HepG2 (cell line): ENCODE measurements at regions not wholly inside any gene's neighbourhood (a gene's known extent, or its start where the extent isn't known, plus 50 kb on each side); places are given as distances from the start of the nearest gene placed in this dataset.

Source experiments
- ATAC-seq: fragments of 200-7000 bp; cut with Tn5 transposase; 3 replicates; pipeline ENCODE4 v1.9.1; 2020; ENCODE audit warnings: mild to moderate bottlenecking, moderate library complexity
- BruUV-seq: library from RNA; stranded (reverse); fragments of 400-500 nt; replicated peaks from 2 replicates; lab custom pipeline; 2021; lab: Mats Ljungman, UMichigan
- CTCF ChIA-PET: fragments of 300-600 bp; formaldehyde crosslinking; extraction: SDS; loops from one replicate; lab custom pipeline; 2021; ENCODE audit warnings: low total read pairs, inconsistent platforms, low intra/inter-chr PET ratio; lab: Yijun Ruan, JAX
- POLR2A ChIA-PET: fragments of 350-600 bp; sonication (Branson Sonifier 250); formaldehyde crosslinking; loops from one replicate; lab custom pipeline; 2020; ENCODE audit warnings: antibody characterized with exemption, inconsistent platforms; lab: Yijun Ruan, JAX
- DNase-seq: peaks from one replicate; pipeline ENCODE4 v3.0.0-alpha.2; 2015; ENCODE audit warnings: low spot score
- FAIRE-seq: peaks from 3 replicates; lab custom pipeline; 2011; peaks lifted over from hg19 to GRCh38; lab: Jason Lieb, UNC
- H2AFZ ChIP-seq: one replicate; pipeline ENCODE4 v1.6.1; 2011; ENCODE audit warnings: low read length, inconsistent platforms
- H3K27ac ChIP-seq: fragments of 300-600 bp; 3 replicates; pipeline ENCODE4 v1.8.0; 2011; ENCODE audit warnings: mixed run types, mild to moderate bottlenecking, mixed read lengths, low read length, inconsistent platforms; ENCODE audit not compliant: insufficient read depth; ENCODE audit errors: extremely low read length
- H3K27me3 ChIP-seq, 2 experiments: fragments of 200-600 bp in 1 of 2; 2 replicates in 1 of 2; 3 replicates in 1 of 2; pipeline versions ENCODE4 v1.6.0 to v1.8.0; 2011; ENCODE audit warnings: low read length in 2 of 2, mild to moderate bottlenecking in 2 of 2, moderate library complexity in 2 of 2, inconsistent platforms in 1 of 2; ENCODE audit not compliant: insufficient read depth in 2 of 2, control insufficient read depth in 1 of 2
- H3K36me3 ChIP-seq, 2 experiments: fragments of 200-600 bp in 1 of 2; replicated peaks in 1 of 2; 2 replicates in 1 of 2; 3 replicates in 1 of 2; pipeline versions ENCODE4 v1.5.1 to v1.8.0; 2011; ENCODE audit warnings: low read length in 2 of 2, inconsistent platforms in 1 of 2; ENCODE audit not compliant: insufficient read depth in 2 of 2, control insufficient read depth in 1 of 2
- H3K4me1 ChIP-seq: 2 replicates; pipeline ENCODE4 v1.5.1; 2012; ENCODE audit warnings: low read length, inconsistent platforms; ENCODE audit not compliant: insufficient read depth
- H3K4me2 ChIP-seq: 2 replicates; pipeline ENCODE4 v1.6.0; 2011; ENCODE audit warnings: low read depth, low read length, inconsistent platforms
- H3K4me3 ChIP-seq, 3 experiments: fragments of 200-600 bp in 1 of 3; sonication (generic), shearing (Covaris generic) in 1 of 3; replicated peaks in 1 of 3; 2 replicates each; pipeline ENCODE4 v1.5.1; 2011 to 2016; ENCODE audit warnings: low read length in 3 of 3, inconsistent platforms in 2 of 3, low read depth in 2 of 3, mild to moderate bottlenecking in 2 of 3, control low read depth in 1 of 3, mixed read lengths in 1 of 3; ENCODE audit not compliant: insufficient read depth in 1 of 3
- H3K79me2 ChIP-seq: one replicate; pipeline ENCODE4 v1.6.1; 2011; ENCODE audit warnings: low read length, inconsistent platforms; ENCODE audit not compliant: insufficient read depth
- H3K9ac ChIP-seq: 2 replicates; pipeline ENCODE4 v1.6.0; 2011; ENCODE audit warnings: mild to moderate bottlenecking, low read depth, low read length, inconsistent platforms; ENCODE audit not compliant: insufficient read depth
- H3K9me3 ChIP-seq: 2 replicates; pipeline ENCODE4 v1.5.1; 2012; ENCODE audit warnings: mild to moderate bottlenecking, low read length
- H4K20me1 ChIP-seq: 2 replicates; pipeline ENCODE4 v1.6.0; 2011; ENCODE audit warnings: inconsistent platforms, mild to moderate bottlenecking, low read length, moderate library complexity; ENCODE audit not compliant: insufficient read depth
- AKAP8 ChIP-seq: sonication (generic); formaldehyde crosslinking; IDR thresholded peaks from 2 replicates; pipeline ENCODE4 v1.5.1; 2020; ENCODE audit warnings: mild to moderate bottlenecking, missing genetic modification reagents
- HOXA3 ChIP-seq: sonication (generic); formaldehyde crosslinking; IDR thresholded peaks from 2 replicates; pipeline ENCODE4 v1.5.0; 2020; ENCODE audit warnings: missing genetic modification reagents
- MAFK ChIP-seq, 2 experiments: IDR thresholded peaks in 1 of 2; conservative IDR thresholded peaks in 1 of 2; 2 replicates each; pipeline ENCODE4 v1.6.1; 2011; ENCODE audit warnings: improper control_type of control experiment in 2 of 2, low read length in 2 of 2
- NCOA1 ChIP-seq: sonication (generic); formaldehyde crosslinking; IDR thresholded peaks from 2 replicates; pipeline ENCODE4 v1.9.0; 2021; ENCODE audit warnings: missing genetic modification reagents
- NFE2L1 ChIP-seq: sonication (generic); formaldehyde crosslinking; IDR thresholded peaks from 2 replicates; pipeline ENCODE4 v1.4.0; 2020; ENCODE audit warnings: missing genetic modification reagents, mild to moderate bottlenecking, borderline replicate concordance
- ZFP1 ChIP-seq: IDR thresholded peaks from 2 replicates; pipeline ENCODE4 v1.6.1; 2016
- ZNF335 ChIP-seq: sonication (generic); formaldehyde crosslinking; IDR thresholded peaks from 2 replicates; pipeline ENCODE4 v1.4.0; 2020; ENCODE audit warnings: missing genetic modification reagents
- ZNF430 ChIP-seq: sonication (generic); formaldehyde crosslinking; IDR thresholded peaks from 2 replicates; pipeline ENCODE4 v1.9.0; 2021; ENCODE audit warnings: mild to moderate bottlenecking, missing genetic modification reagents
- ZNF552 ChIP-seq: sonication (generic); formaldehyde crosslinking; IDR thresholded peaks from 2 replicates; pipeline ENCODE4 v1.9.0; 2022; ENCODE audit warnings: missing genetic modification reagents, mild to moderate bottlenecking, borderline replicate concordance
- ZNF577 ChIP-seq: sonication (generic); formaldehyde crosslinking; IDR thresholded peaks from 2 replicates; pipeline ENCODE4 v1.4.0; 2020; ENCODE audit warnings: mild to moderate bottlenecking, low read depth, missing genetic modification reagents, borderline replicate concordance
- WGBS: methylation state at CpG from one replicate; pipeline ENCODE4 v1.1.6; 2017; ENCODE audit warnings: low lambda C conversion rate; 5-methylcytosine and 5-hydroxymethylcytosine counted together
- in situ Hi-C: cut with HindIII; loops from 2 replicates; pipeline ENCODE4 v1.10.0; 2017; ENCODE audit warnings: low pct_unique_long_range_greater_than_20kb; ENCODE audit not compliant: extremely low pct_ligation_motif_present
- intact Hi-C: fragments of 100-400 bp; cut with micrococcal nuclease; formaldehyde crosslinking; loops from one replicate; pipeline ENCODE4 v1.10.0; 2022; ENCODE audit not compliant: unreplicated experiment
- TF ChIP-seq, protein P1 (sequence below): sonication (generic); formaldehyde crosslinking; IDR thresholded peaks from one replicate; pipeline ENCODE4 v1.5.1; 2020; ENCODE audit warnings: mild to moderate bottlenecking, missing genetic modification reagents; ENCODE audit errors: not compliant biosample characterization
- TF ChIP-seq, protein P2 (sequence below): sonication (generic); formaldehyde crosslinking; IDR thresholded peaks from 2 replicates; pipeline ENCODE4 v1.4.0; 2020; ENCODE audit warnings: missing genetic modification reagents
- TF ChIP-seq, protein P3 (sequence below): sonication (generic); formaldehyde crosslinking; IDR thresholded peaks from 2 replicates; pipeline ENCODE4 v1.4.0; 2020; ENCODE audit warnings: missing genetic modification reagents

GRCh38 chr11:111176603-111177002, 68.9 kb upstream of the POU2AF2 start:
- Histone ChIP-seq H4K20me1 (no peaks in the 10 kb centered on the region), H3K27me3 (peaks cover 0 to 19% of the 10 kb centered on the region in 2 experiments; a peak in 4 of 5 replicates), H3K79me2 (no peaks in the 10 kb centered on the region), H3K4me1 (no peaks in the 10 kb centered on the region), H3K36me3 (no peaks in the 10 kb centered on the region), H3K27ac (no peak overlapping the region), H3K9me3 (no peaks in the 10 kb centered on the region), H3K9ac (no peak overlapping the region), H3K4me3 (no peak overlapping the region), H2AFZ (no peak overlapping the region), H3K4me2 (no peak overlapping the region)
- intact Hi-C loops (no loop called here), in situ Hi-C loops (no loop called here)
- FAIRE-seq (no peak), ATAC-seq (no peak), DNase-seq (no peak)
- WGBS = 2% methylated on average over 4 of the region's 4 CpGs
- ChIA-PET POLR2A (no interaction called here), CTCF (no interaction called here)
- BruUV-seq = no TSS peak
- TF ChIP-seq AKAP8 (CRISPR knock-in tag) = no peak
- no peak for TF ChIP-seq NCOA1 (CRISPR knock-in tag)
- TF ChIP-seq ZNF335 = no peak
- no peak for TF ChIP-seq NFE2L1 (CRISPR knock-in tag)
- TF ChIP-seq MAFK (conservative IDR thresholded peaks at IDR 0.05 in 1 of 2, IDR thresholded peaks at IDR 0.05 in 1 of 2; ENCODE audit: low read length in 2 of 2) = no peak
- TF ChIP-seq, protein P1, sequence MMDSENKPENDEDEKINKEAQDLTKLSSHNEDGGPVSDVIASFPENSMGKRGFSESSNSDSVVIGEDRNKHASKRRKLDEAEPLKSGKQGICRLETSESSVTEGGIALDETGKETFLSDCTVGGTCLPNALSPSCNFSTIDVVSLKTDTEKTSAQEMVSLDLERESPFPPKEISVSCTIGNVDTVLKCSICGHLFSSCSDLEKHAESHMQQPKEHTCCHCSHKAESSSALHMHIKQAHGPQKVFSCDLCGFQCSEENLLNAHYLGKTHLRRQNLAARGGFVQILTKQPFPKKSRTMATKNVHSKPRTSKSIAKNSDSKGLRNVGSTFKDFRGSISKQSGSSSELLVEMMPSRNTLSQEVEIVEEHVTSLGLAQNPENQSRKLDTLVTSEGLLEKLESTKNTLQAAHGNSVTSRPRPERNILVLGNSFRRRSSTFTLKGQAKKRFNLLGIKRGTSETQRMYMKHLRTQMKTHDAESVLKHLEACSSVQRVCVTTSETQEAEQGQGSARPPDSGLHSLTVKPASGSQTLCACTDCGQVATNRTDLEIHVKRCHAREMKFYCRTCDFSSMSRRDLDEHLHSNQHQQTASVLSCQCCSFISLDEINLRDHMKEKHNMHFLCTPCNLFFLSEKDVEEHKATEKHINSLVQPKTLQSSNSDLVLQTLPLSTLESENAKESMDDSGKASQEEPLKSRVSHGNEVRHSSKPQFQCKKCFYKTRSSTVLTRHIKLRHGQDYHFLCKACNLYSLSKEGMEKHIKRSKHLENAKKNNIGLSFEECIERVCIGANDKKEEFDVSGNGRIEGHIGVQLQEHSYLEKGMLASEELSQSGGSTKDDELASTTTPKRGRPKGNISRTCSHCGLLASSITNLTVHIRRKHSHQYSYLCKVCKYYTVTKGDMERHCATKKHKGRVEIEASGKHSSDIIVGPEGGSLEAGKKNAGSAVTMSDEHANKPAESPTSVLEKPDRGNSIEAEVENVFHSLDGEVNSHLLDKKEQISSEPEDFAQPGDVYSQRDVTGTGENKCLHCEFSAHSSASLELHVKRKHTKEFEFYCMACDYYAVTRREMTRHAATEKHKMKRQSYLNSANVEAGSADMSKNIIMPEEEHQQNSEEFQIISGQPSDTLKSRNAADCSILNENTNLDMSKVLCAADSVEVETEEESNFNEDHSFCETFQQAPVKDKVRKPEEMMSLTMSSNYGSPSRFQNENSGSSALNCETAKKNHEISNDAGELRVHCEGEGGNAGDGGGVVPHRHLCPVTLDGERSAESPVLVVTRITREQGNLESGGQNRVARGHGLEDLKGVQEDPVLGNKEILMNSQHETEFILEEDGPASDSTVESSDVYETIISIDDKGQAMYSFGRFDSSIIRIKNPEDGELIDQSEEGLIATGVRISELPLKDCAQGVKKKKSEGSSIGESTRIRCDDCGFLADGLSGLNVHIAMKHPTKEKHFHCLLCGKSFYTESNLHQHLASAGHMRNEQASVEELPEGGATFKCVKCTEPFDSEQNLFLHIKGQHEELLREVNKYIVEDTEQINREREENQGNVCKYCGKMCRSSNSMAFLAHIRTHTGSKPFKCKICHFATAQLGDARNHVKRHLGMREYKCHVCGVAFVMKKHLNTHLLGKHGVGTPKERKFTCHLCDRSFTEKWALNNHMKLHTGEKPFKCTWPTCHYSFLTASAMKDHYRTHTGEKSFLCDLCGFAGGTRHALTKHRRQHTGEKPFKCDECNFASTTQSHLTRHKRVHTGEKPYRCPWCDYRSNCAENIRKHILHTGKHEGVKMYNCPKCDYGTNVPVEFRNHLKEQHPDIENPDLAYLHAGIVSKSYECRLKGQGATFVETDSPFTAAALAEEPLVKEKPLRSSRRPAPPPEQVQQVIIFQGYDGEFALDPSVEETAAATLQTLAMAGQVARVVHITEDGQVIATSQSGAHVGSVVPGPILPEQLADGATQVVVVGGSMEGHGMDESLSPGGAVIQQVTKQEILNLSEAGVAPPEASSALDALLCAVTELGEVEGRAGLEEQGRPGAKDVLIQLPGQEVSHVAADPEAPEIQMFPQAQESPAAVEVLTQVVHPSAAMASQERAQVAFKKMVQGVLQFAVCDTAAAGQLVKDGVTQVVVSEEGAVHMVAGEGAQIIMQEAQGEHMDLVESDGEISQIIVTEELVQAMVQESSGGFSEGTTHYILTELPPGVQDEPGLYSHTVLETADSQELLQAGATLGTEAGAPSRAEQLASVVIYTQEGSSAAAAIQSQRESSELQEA (CRISPR knock-in tag) = no peak
- TF ChIP-seq ZNF430 (CRISPR knock-in tag) = no peak
- TF ChIP-seq, protein P2, sequence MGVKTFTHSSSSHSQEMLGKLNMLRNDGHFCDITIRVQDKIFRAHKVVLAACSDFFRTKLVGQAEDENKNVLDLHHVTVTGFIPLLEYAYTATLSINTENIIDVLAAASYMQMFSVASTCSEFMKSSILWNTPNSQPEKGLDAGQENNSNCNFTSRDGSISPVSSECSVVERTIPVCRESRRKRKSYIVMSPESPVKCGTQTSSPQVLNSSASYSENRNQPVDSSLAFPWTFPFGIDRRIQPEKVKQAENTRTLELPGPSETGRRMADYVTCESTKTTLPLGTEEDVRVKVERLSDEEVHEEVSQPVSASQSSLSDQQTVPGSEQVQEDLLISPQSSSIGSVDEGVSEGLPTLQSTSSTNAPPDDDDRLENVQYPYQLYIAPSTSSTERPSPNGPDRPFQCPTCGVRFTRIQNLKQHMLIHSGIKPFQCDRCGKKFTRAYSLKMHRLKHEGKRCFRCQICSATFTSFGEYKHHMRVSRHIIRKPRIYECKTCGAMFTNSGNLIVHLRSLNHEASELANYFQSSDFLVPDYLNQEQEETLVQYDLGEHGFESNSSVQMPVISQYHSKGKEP (CRISPR knock-in tag) = no peak
- TF ChIP-seq ZNF577 = no peak
- no peak for TF ChIP-seq HOXA3 (CRISPR knock-in tag)
- TF ChIP-seq ZNF552 (CRISPR knock-in tag) = no peak
- TF ChIP-seq, protein P3, sequence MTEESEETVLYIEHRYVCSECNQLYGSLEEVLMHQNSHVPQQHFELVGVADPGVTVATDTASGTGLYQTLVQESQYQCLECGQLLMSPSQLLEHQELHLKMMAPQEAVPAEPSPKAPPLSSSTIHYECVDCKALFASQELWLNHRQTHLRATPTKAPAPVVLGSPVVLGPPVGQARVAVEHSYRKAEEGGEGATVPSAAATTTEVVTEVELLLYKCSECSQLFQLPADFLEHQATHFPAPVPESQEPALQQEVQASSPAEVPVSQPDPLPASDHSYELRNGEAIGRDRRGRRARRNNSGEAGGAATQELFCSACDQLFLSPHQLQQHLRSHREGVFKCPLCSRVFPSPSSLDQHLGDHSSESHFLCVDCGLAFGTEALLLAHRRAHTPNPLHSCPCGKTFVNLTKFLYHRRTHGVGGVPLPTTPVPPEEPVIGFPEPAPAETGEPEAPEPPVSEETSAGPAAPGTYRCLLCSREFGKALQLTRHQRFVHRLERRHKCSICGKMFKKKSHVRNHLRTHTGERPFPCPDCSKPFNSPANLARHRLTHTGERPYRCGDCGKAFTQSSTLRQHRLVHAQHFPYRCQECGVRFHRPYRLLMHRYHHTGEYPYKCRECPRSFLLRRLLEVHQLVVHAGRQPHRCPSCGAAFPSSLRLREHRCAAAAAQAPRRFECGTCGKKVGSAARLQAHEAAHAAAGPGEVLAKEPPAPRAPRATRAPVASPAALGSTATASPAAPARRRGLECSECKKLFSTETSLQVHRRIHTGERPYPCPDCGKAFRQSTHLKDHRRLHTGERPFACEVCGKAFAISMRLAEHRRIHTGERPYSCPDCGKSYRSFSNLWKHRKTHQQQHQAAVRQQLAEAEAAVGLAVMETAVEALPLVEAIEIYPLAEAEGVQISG (CRISPR knock-in tag) = no peak
- no peak for TF ChIP-seq ZFP1 (CRISPR knock-in tag)
